Lower lobe of right lung (tissue), 2 donors: ENCODE measurements at regions not wholly inside any gene's neighbourhood (a gene's known extent, or its start where the extent isn't known, plus 50 kb on each side); places are given as distances from the start of the nearest gene placed in this dataset.
"Not testable (repeated sequence)": the region's sequence is repeated elsewhere in the genome, so short reads cannot be mapped to it uniquely, and the experiment has no call there.

Source experiments
- ATAC-seq, 2 donors: fragments of 200-7000 bp; cut with Tn5 transposase; one replicate each; pipeline ENCODE4 v1.9.1; 2020 to 2022; ENCODE audit warnings: mild to moderate bottlenecking in 2 of 2, moderate library complexity in 2 of 2
- DNase-seq: peaks from one replicate; pipeline ENCODE4 v3.0.0-alpha.2; 2020
- H3K27ac ChIP-seq: fragments of 200-600 bp; one replicate; pipeline ENCODE4 v1.8.0; 2022
- H3K27me3 ChIP-seq: fragments of 200-600 bp; one replicate; pipeline ENCODE4 v1.8.0; 2022; ENCODE audit warnings: low read depth
- H3K36me3 ChIP-seq: fragments of 200-600 bp; one replicate; pipeline ENCODE4 v1.8.0; 2022; ENCODE audit warnings: mild to moderate bottlenecking
- H3K4me1 ChIP-seq: fragments of 200-600 bp; one replicate; pipeline ENCODE4 v1.8.0; 2022
- H3K4me3 ChIP-seq: fragments of 200-600 bp; one replicate; pipeline ENCODE4 v1.8.0; 2022; ENCODE audit warnings: mild to moderate bottlenecking
- H3K9me3 ChIP-seq: fragments of 200-600 bp; one replicate; pipeline ENCODE4 v1.8.0; 2022
- intact Hi-C: fragments of 100-400 bp; cut with DNase I; formaldehyde crosslinking; loops from one replicate; pipeline ENCODE4 v1.11.0; 2022
- TF ChIP-seq, protein P1 (sequence below): fragments of 200-600 bp; IDR thresholded peaks from one replicate; pipeline ENCODE4 v1.8.0; 2022; ENCODE audit warnings: antibody characterized with exemption, mild to moderate bottlenecking
- donor health status: DM: no; HTN: yes; CAD: no; lungs with severe emphysema.

DNA sequence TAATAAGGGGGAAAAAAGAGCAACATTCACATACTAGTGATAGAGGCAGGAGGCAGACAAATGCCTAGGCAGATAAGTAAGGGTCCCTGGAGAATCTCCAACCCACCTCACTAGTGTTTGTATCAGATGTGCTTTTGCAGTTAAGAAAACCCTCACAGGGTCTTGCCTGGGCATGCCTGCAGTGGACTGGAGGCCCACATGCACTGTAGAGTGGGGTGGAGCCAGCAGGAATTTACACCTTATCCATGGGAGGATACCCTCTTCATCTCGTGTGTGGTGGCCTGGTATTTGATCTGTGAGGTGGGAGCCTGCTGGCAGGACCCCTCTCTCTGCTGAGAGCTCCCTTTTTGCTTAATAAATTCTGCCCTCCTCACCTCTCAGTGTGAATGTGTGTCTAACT is 238.0 kb upstream of the SLC16A7 start:
- DNase-seq: no peak
- intact Hi-C loops: no loop called here
- Histone ChIP-seq H3K27ac (no peak overlapping the region), H3K27me3 (no peaks in the 10 kb centered on the region), H3K9me3 (no peaks in the 10 kb centered on the region), H3K4me3 (no peak overlapping the region), H3K4me1 (no peaks in the 10 kb centered on the region), H3K36me3 (no peaks in the 10 kb centered on the region)
- TF ChIP-seq, protein P1, sequence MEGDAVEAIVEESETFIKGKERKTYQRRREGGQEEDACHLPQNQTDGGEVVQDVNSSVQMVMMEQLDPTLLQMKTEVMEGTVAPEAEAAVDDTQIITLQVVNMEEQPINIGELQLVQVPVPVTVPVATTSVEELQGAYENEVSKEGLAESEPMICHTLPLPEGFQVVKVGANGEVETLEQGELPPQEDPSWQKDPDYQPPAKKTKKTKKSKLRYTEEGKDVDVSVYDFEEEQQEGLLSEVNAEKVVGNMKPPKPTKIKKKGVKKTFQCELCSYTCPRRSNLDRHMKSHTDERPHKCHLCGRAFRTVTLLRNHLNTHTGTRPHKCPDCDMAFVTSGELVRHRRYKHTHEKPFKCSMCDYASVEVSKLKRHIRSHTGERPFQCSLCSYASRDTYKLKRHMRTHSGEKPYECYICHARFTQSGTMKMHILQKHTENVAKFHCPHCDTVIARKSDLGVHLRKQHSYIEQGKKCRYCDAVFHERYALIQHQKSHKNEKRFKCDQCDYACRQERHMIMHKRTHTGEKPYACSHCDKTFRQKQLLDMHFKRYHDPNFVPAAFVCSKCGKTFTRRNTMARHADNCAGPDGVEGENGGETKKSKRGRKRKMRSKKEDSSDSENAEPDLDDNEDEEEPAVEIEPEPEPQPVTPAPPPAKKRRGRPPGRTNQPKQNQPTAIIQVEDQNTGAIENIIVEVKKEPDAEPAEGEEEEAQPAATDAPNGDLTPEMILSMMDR: no peak
- ATAC-seq: no peak

DNA sequence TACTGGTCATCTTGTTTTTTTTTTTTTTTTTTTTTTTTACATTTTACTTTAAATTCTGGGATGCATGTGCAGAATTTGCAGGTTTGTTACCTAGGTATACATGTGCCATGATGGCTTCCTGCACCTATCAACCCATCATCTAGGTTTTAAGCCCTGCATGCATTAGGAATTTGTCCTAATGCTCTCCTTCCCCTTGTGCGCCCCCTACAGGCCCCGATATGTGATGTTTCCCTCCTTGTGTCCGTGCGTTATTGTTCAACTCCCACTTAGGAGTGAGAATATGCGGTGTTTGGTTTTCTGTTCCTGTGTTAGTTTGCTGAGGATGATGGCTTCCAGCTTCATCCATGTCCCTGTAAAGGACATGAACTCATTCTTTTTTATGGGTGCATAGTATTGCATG is 249.6 kb upstream of the SLC16A7 start:
- intact Hi-C loops, H3K4me1 ChIP-seq, H3K4me3 ChIP-seq, ATAC-seq, H3K27ac ChIP-seq, DNase-seq, H3K9me3 ChIP-seq, H3K36me3 ChIP-seq, H3K27me3 ChIP-seq: not testable (repeated sequence)

DNA sequence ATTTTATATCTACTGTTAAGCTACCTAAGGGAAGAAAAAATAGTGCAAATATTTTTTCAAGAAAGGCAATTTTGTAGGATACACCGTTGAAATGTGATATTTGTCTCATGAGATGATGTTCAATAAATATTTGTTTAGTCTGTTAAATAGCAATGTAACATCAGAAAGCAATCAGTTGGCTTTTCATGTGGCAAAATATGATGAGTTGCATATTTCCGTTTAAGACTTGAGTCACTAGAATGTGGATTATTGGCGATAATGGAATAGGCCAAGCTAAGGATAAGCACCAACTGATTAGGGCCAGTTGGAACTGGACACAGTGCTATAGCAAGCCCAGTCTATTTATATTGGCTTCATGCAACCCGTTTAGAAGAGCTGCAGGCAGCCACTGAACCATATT is 250.4 kb upstream of the SLC16A7 start:
- DNase-seq: no peak
- Histone ChIP-seq H3K36me3 (no peaks in the 10 kb centered on the region), H3K9me3 (peaks cover 4% of the 10 kb centered on the region), H3K4me3 (no peak overlapping the region), H3K27me3 (no peaks in the 10 kb centered on the region), H3K27ac (no peak overlapping the region), H3K4me1 (no peaks in the 10 kb centered on the region)
- intact Hi-C loops: no loop called here
- ATAC-seq: no peak
- TF ChIP-seq, protein P1: no peak

DNA sequence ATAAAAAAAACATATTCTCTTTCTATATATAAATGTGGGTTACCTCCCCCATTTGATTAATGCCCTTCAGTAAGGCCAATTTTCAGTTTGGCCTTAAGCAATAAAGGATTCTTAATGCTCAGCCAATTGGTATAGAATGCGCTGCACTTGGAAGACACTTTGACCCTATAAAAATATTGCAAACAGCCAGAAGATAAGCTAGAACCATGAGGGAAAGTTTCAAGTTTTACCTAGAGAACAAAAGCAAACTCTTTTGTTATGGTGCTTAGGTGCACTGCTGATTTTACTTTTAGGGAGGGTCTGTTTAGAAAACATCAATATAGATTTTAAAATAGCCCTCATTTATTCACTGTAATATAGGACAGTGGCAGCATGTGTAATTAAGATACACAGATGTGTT is 251.6 kb upstream of the SLC16A7 start:
- TF ChIP-seq, protein P1: no peak
- peaks cover 4% of the 10 kb centered on the region for H3K9me3 ChIP-seq
- H3K27me3 ChIP-seq: no peaks in the 10 kb centered on the region
- H3K27ac ChIP-seq: no peak overlapping the region
- intact Hi-C loops: no loop called here
- no peaks in the 10 kb centered on the region for H3K36me3 ChIP-seq
- no peak for ATAC-seq
- H3K4me3 ChIP-seq: no peak overlapping the region
- DNase-seq: no peak
- no peaks in the 10 kb centered on the region for H3K4me1 ChIP-seq

DNA sequence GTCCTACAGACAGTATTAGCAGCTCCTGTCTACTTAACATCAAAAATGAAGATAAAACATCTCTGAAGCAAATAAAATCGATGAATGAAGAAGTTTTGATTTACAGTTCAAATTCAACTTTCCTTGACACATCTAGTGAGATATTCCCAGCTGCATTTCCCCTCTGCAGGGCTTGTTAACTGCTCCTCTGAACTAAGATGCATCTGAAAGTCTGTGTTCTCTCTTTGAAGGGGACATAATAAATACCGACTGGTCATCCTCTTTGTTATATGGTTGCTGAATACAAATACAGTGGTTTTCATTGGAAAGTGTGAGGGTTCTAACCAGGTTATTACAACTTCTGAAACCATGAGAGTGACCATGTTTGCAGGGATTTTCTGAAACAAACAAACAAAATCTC is 266.4 kb upstream of the SLC16A7 start:
- H3K27me3 ChIP-seq: no peaks in the 10 kb centered on the region
- H3K27ac ChIP-seq: no peak overlapping the region
- intact Hi-C loops: no loop called here
- no peak for DNase-seq
- no peaks in the 10 kb centered on the region for H3K4me1 ChIP-seq
- H3K36me3 ChIP-seq: no peaks in the 10 kb centered on the region
- H3K4me3 ChIP-seq: no peak overlapping the region
- no peaks in the 10 kb centered on the region for H3K9me3 ChIP-seq
- TF ChIP-seq, protein P1: no peak
- no peak for ATAC-seq

DNA sequence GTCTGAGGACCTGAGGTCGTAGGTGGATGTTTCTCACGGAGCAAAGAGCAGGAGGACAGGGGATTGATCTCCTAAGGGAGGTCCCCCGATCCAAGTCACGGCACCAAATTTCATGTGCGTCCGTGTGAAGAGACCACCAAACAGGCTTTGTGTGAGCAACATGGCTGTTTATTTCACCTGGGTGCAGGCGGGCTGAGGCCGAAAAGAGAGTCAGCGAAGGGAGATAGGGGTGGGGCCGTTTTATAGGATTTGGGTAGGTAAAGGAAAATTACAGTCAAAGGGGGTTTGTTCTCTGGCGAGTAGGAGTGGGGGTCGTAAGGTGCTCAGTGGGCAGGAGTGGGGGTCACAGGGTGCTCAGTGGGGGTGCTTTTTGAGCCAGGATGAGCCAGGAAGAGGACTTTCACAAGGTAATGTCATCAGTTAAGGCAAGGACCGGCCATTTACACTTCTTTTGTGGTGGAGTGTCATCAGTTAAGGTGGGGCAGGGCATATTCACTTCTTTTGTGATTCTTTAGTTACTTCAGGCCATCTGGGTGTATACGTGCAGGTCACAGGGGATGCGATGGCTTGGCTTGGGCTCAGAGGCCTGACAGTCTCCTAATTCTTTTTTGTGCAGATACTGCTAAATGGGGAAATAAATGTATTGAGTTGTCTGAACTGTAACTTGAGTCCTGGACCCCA is 267.3 kb upstream of the SLC16A7 start:
- H3K36me3 ChIP-seq, H3K9me3 ChIP-seq, H3K27ac ChIP-seq, ATAC-seq, DNase-seq, H3K4me3 ChIP-seq, intact Hi-C loops, H3K27me3 ChIP-seq, H3K4me1 ChIP-seq: not testable (repeated sequence)

DNA sequence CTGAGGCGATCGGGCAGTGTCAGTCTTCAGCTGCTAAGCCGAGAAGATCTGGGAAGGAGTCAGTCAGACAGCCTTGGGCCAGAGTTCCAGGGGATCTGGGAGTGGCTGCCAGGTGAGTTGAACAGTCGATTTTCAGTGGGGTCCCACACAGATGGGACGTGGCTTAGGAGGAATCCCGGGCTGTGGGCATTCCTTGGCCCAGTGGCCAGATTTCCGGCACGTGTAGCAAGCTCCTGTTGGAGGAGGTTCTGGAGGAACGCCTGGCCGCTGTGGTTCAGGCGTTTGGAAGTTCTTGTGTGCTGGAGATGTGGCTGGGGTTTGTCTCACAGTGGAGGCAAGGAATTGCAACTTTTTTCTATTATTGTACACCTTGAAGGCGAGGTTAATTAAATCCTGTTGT is 269.4 kb upstream of the SLC16A7 start:
- H3K9me3 ChIP-seq, H3K4me1 ChIP-seq, H3K36me3 ChIP-seq, ATAC-seq, H3K4me3 ChIP-seq, DNase-seq, intact Hi-C loops, H3K27ac ChIP-seq, H3K27me3 ChIP-seq: not testable (repeated sequence)
